ENCODE measurements at regions not wholly inside any gene's neighbourhood (a gene's known extent, or its start where the extent isn't known, plus 50 kb on each side); places are given as distances from the start of the nearest gene placed in this dataset.

- H3K27ac ChIP-seq, result no peak overlapping the region
- H3K36me3 ChIP-seq, result no peaks in the 10 kb centered on the region
- no peak for TF ChIP-seq CTCF (IDR thresholded peaks at IDR 0.05)
- intact Hi-C loops (cut with DNase I; ENCODE audit: low total_unique reads), result no loop called here
- no peaks in the 10 kb centered on the region for H3K9me3 ChIP-seq
- no peaks in the 10 kb centered on the region for H3K27me3 ChIP-seq
- H3K4me3 ChIP-seq, result no peak overlapping the region
- no peaks in the 10 kb centered on the region for H3K4me1 ChIP-seq
- no peak for DNase-seq
These were observed 111.6 kb downstream of the SREK1 start for GRCh38 chr5:66255714-66256113.

- Histone ChIP-seq H3K36me3 (no peaks in the 10 kb centered on the region), H3K27ac (no peak overlapping the region), H3K4me3 (no peak overlapping the region), H3K4me1 (no peaks in the 10 kb centered on the region), H3K9me3 (no peaks in the 10 kb centered on the region), H3K27me3 (no peaks in the 10 kb centered on the region)
- intact Hi-C loops (cut with DNase I; ENCODE audit: low total_unique reads), result no loop called here
- no peak for TF ChIP-seq CTCF (IDR thresholded peaks at IDR 0.05)
- no peak for DNase-seq
These were observed 129.0 kb downstream of the SREK1 start for GRCh38 chr5:66273121-66273520.

- Histone ChIP-seq H3K36me3 (no peaks in the 10 kb centered on the region), H3K27me3 (no peaks in the 10 kb centered on the region), H3K4me1 (no peaks in the 10 kb centered on the region), H3K9me3 (no peaks in the 10 kb centered on the region), H3K27ac (no peak overlapping the region), H3K4me3 (no peak overlapping the region)
- TF ChIP-seq CTCF (IDR thresholded peaks at IDR 0.05), result no peak
- no peak for DNase-seq
- intact Hi-C loops (cut with DNase I; ENCODE audit: low total_unique reads), result no loop called here
These were observed 132.9 kb downstream of the SREK1 start for GRCh38 chr5:66276986-66277385.

- no peak for DNase-seq
- no peak overlapping the region for H3K4me3 ChIP-seq
- no peaks in the 10 kb centered on the region for H3K4me1 ChIP-seq
- H3K36me3 ChIP-seq, result no peaks in the 10 kb centered on the region
- TF ChIP-seq CTCF (IDR thresholded peaks at IDR 0.05), result no peak
- no peaks in the 10 kb centered on the region for H3K27me3 ChIP-seq
- intact Hi-C loops (cut with DNase I; ENCODE audit: low total_unique reads), result no loop called here
- H3K27ac ChIP-seq, result no peak overlapping the region
- H3K9me3 ChIP-seq, result no peaks in the 10 kb centered on the region
These were observed 133.9 kb downstream of the SREK1 start for GRCh38 chr5:66277981-66278380.

GRCh38 chr5:66281294-66281693 lies 137.2 kb downstream of the SREK1 start:
- no peak for TF ChIP-seq CTCF (IDR thresholded peaks at IDR 0.05)
- H3K27me3 ChIP-seq, result no peaks in the 10 kb centered on the region
- H3K4me3 ChIP-seq, result no peak overlapping the region
- no peak overlapping the region for H3K27ac ChIP-seq
- H3K36me3 ChIP-seq, result no peaks in the 10 kb centered on the region
- H3K4me1 ChIP-seq, result no peaks in the 10 kb centered on the region
- intact Hi-C loops (cut with DNase I; ENCODE audit: low total_unique reads), result no loop called here
- DNase-seq, result no peak
- H3K9me3 ChIP-seq, result no peaks in the 10 kb centered on the region
